ENCODE measurements at regions not wholly inside any gene's neighbourhood (a gene's known extent, or its start where the extent isn't known, plus 50 kb on each side); places are given as distances from the start of the nearest gene placed in this dataset.

DNA sequence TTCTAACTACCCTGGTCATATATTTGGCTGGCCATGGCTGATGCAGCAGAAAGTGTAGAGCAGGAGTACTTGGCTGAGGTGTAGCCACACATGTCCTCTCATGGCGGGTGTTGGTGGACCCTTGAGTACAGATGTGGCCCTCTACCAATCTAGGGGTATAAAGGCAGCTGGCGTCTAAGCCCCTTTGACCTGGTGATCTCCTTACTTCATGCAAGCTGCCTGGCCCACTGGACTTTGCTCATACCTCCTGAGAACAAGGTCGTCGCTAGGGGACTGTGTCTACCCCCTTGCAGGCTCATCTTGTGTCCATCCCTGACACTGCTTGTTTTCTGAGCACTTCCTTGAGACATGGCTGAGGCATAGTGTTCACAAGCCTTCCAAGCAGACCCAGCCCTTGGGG is 287.8 kb downstream of the RPS24 start:
- no peak for TF ChIP-seq CTCF (IDR thresholded peaks at IDR 0.05; ENCODE audit: low read depth, low read length)
- H3K4me3 ChIP-seq (ENCODE audit: low read depth, low read length): no peak overlapping the region

- no peak overlapping the region for H3K4me3 ChIP-seq (ENCODE audit: low read depth, low read length)
- TF ChIP-seq CTCF (IDR thresholded peaks at IDR 0.05; ENCODE audit: low read depth, low read length): no peak
These were observed 292.7 kb downstream of the RPS24 start for GRCh38 chr10:78326372-78326771.

DNA sequence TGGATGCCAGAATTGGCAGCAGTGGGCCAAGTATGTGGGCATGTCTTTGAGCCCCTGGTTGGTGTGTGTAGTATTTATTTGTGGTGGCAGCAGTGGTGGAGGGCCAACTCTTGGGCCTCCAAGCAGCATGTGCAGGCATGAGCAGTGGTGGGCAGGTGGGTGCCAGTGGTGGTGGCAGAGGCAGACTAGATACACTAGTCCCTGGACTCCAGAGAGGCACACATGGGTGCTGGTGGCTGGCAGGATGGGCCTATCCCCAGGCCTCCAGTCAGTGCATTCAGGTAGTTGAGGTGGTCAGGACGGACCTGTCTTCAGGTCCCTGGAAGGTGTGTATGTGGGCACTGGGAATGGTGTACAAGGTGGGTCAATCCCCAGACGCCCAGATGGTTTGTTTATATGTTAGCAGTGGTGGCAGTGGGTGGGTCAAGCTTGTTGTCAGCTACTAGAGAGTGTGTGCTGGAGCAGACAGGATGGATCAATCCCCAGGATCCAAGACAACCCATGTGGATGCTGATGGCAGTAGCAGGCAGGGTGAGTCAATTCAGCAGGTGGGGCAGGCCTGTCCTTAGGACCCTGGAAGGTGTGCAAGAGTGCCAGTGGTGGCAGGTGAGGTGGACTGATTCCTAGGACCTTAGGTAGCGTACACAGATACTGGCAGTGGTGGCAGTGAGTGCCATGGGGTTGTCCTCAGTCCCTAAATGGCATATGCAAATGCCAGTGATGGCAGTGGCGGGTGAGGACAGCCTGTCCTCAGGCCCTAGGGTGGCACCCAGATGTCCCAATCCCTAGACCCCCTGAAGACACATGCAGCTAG is 294.3 kb downstream of the RPS24 start:
- no peak overlapping the region for H3K4me3 ChIP-seq (ENCODE audit: low read depth, low read length)
- TF ChIP-seq CTCF (IDR thresholded peaks at IDR 0.05; ENCODE audit: low read depth, low read length): no peak

GRCh38 chr10:78328592-78329404 is 295.1 kb downstream of the RPS24 start:
- H3K4me3 ChIP-seq (ENCODE audit: low read depth, low read length): no peak overlapping the region
- TF ChIP-seq CTCF (IDR thresholded peaks at IDR 0.05; ENCODE audit: low read depth, low read length): no peak

DNA sequence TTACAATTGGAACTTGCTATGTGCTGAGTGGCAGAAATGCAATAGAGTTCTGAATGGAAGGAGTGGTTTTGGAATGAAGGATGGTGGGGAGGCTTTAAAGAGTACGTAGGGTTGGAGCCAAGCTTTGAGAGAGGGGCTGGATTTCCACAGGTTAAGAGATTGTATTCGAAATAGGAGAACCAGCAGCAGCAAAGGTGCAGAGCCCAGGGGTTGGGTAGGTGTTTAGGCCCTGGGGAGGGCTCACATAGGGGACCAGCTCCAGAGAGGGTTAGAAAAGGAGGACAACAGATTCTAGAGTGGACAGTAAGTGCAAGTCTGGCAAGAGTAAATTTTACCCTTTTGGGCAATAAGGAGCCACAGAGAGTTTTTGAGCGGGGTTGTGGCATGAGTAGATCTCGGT is 297.2 kb downstream of the RPS24 start:
- TF ChIP-seq CTCF (IDR thresholded peaks at IDR 0.05; ENCODE audit: low read depth, low read length): no peak
- H3K4me3 ChIP-seq (ENCODE audit: low read depth, low read length): no peak overlapping the region

- H3K4me3 ChIP-seq (ENCODE audit: low read depth, low read length): no peak overlapping the region
- no peak for TF ChIP-seq CTCF (IDR thresholded peaks at IDR 0.05; ENCODE audit: low read depth, low read length)
These were observed 297.8 kb downstream of the RPS24 start for GRCh38 chr10:78331391-78331922.

DNA sequence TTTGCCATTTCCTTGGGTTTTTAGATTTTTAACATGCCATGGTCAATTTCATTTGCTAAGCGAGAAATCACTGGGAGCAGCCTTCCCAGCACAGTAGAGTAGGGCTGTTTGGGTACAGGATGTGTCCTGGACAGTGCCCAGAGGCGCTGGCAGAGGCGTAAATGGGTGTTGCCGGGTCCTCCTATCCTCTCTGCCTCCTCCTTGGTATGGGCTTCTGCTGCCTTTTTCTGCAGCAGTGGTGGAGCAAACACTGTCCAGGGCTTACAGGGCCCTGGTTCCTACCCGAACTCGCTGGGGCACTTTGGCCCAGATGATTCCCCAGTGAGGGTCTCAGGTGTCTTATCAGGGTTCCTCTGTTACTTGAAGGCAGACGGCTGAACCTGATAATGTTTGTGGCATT is 298.3 kb downstream of the RPS24 start:
- H3K4me3 ChIP-seq (ENCODE audit: low read depth, low read length): no peak overlapping the region
- TF ChIP-seq CTCF (IDR thresholded peaks at IDR 0.05; ENCODE audit: low read depth, low read length): no peak
